ENCODE measurements at regions not wholly inside any gene's neighbourhood (a gene's known extent, or its start where the extent isn't known, plus 50 kb on each side); places are given as distances from the start of the nearest gene placed in this dataset.

DNA sequence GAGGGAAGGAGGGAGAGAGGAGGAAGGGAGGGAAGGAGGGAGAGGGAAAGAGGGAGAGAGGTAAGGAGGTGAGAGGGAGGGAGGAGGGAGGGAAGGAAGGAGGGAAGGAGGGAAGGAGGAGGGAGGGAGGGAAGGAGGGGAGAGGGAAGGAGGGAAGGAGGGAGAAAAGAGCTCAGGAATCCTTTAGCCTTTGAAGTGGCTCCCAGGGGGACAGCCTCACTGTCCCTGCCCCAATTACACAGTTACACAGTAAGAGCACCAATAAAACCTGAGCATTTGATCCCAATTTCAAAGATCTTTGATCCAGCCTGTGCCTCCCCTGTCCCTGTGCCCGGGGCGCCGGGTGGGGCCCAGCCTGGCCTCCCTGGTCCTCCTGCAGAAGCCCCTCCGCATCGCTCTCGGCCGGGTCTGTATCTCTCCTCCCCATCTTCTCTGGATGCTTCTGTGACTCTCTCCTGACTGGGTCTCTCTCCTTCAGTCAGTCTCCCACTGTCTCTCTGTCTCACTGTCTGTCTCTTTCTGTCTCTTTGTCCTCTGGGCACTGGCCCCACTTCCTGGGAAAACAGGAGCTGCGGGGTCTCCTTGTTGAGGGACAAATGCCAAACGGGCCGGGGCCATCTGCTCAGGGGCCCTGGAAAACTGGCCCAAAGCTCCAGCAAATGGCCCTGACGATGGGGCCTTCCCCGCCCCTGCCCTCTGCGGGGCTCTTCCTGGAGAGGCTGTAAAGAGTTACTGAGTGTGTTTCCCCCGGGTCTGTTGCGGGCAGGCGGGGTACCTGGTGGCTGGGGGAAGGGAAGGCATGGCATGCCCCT, 54.2 kb upstream of the EGFL7 start:
- POLR2A ChIA-PET = no interaction called here
- Histone ChIP-seq H3K4me2 (no peak overlapping the region), H3K4me1 (peaks cover 8% of the 10 kb centered on the region), H3K9me3 (no peaks in the 10 kb centered on the region), H3K27ac (peak overlapping the region in 1 of 2 experiments; percentile 42; a peak in 1 of 6 replicates), H3K4me3 (no peak overlapping the region)
- ATAC-seq (peak in 1 of 2 experiments; percentile 38; a peak in 3 of 6 replicates), FAIRE-seq (no peak), DNase-seq (ENCODE audit: low read depth in 1 of 2, low spot score in 1 of 2) (no peak)
- CTCF ChIA-PET = interaction anchor here (0.9 to 2.3 kb wide), 6 partner anchors 17 to 124 kb away, joined by 3 to 7 read pairs (median 4); no protein-coding TSS in a partner anchor
- WGBS (ENCODE audit: missing lambda C conversion rate) = 52% methylated on average over 10 of the region's 16 CpGs
- no peak for TF ChIP-seq REST (IDR thresholded peaks at IDR 0.05)
- no peak for TF ChIP-seq ESRRA (IDR thresholded peaks at IDR 0.05; ENCODE audit: borderline replicate concordance, low read length)
- TF ChIP-seq ATOH8 (CRISPR knock-in tag; IDR thresholded peaks at IDR 0.05; ENCODE audit: low read depth) = no peak

- POLR2A ChIA-PET = no interaction called here
- Histone ChIP-seq H3K9me3 (no peaks in the 10 kb centered on the region), H3K4me1 (peaks cover 8% of the 10 kb centered on the region), H3K4me3 (no peak overlapping the region), H3K4me2 (no peak overlapping the region), H3K27ac (no peak overlapping the region)
- DNase-seq (ENCODE audit: low read depth in 1 of 2, low spot score in 1 of 2) (no peak), FAIRE-seq (no peak), ATAC-seq (no peak)
- TF ChIP-seq EHF (CRISPR knock-in tag; IDR thresholded peaks at IDR 0.05) (no peak), POLR2AphosphoS2 (conservative IDR thresholded peaks at IDR 0.05; ENCODE audit: low read length) (no peak), E2F6 (IDR thresholded peaks at IDR 0.05; ENCODE audit: borderline replicate concordance, low read depth) (no peak), CEBPB (IDR thresholded peaks at IDR 0.05) (no peak), ZNF302 (CRISPR knock-in tag; IDR thresholded peaks at IDR 0.05) (no peak), RFX5 (IDR thresholded peaks at IDR 0.05) (no peak)
- CTCF ChIA-PET = interaction anchor here (0.8 to 2.7 kb wide), 12 partner anchors 10 to 123 kb away, joined by 3 to 9 read pairs (median 4); no protein-coding TSS in a partner anchor
- WGBS (ENCODE audit: missing lambda C conversion rate) = 90% methylated on average over 15 of the region's 17 CpGs
Measured at GRCh38 chr9:136607334-136607919, 55.3 kb upstream of the EGFL7 start.

DNA sequence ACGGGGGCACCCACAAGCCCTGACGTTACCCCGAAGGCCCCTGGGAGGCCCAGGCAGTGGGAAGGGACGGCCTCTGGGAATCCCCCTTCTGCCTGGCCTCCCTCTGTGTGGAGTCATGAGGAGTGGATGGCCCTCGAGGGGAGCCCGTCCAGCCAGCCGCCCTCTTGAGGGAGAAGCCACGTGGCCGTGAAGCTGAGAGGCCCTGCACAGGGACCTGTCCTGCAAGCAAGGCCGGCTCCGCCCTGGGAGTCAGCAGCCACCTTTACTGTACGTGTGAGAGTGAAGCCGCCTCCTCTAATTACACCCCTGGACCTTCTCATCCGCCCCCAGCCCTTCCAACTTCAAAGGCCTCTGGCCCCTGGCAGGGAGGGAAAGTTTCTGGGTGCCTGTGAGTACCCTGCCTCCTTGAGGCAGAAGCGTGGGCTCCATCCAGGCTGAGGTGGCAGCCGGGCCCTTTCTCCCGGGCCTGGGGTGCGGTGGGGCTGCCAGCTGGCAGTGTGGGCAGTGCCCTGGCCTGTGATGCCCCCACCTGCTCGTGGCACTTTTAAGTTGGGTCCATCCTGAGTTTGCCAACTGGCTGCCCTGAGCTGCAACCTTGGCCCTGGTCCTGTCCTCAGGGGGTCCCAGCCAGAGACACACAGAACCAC, 55.9 kb upstream of the EGFL7 start:
- no peak for ATAC-seq
- no peak overlapping the region for H3K4me2 ChIP-seq
- ChIA-PET POLR2A (no interaction called here), CTCF (interaction anchor here (0.7 to 2.7 kb wide), 13 partner anchors 10 to 123 kb away, joined by 3 to 9 read pairs (median 3); no protein-coding TSS in a partner anchor)
- no peak for TF ChIP-seq ATOH8 (CRISPR knock-in tag; IDR thresholded peaks at IDR 0.05; ENCODE audit: low read depth)
- TF ChIP-seq E2F6 (IDR thresholded peaks at IDR 0.05; ENCODE audit: borderline replicate concordance, low read depth) = no peak
- TF ChIP-seq REST (IDR thresholded peaks at IDR 0.05) = no peak
- TF ChIP-seq SMC3 (IDR thresholded peaks at IDR 0.05) = no peak
- TF ChIP-seq POLR2AphosphoS2 (conservative IDR thresholded peaks at IDR 0.05; ENCODE audit: low read length) = no peak
- no peak for TF ChIP-seq ZNF302 (CRISPR knock-in tag; IDR thresholded peaks at IDR 0.05)
- no peak for TF ChIP-seq KDM5A (IDR thresholded peaks at IDR 0.05)
- no peak for TF ChIP-seq BHLHE40 (IDR thresholded peaks at IDR 0.05; ENCODE audit: low read depth, low read length)
- no peak for TF ChIP-seq CEBPB (IDR thresholded peaks at IDR 0.05)
- TF ChIP-seq HDAC2 (IDR thresholded peaks at IDR 0.05) = no peak
- no peak for FAIRE-seq
- peaks cover 12% of the 10 kb centered on the region for H3K4me1 ChIP-seq
- 0 out of 6 replicates have a peak overlapping the region, but pooled peaks of 1 of the 2 experiments have one; percentile 3 for H3K27ac ChIP-seq
- no peak overlapping the region for H3K4me3 ChIP-seq
- DNase-seq (ENCODE audit: low read depth in 1 of 2, low spot score in 1 of 2) = no peak
- H3K9me3 ChIP-seq = no peaks in the 10 kb centered on the region
- 66% methylated on average over 11 of the region's 19 CpGs for WGBS (ENCODE audit: missing lambda C conversion rate)
